DOHH2 (cell line): ENCODE measurements at regions not wholly inside any gene's neighbourhood (a gene's known extent, or its start where the extent isn't known, plus 50 kb on each side); places are given as distances from the start of the nearest gene placed in this dataset.

Experiments used
- H3F3A ChIP-seq: fragments of 200-600 bp; sonication (generic), shearing (Covaris generic); 2 replicates; pipeline ENCODE4 v1.6.0; 2016; ENCODE audit warnings: antibody characterized with exemption, mild to moderate bottlenecking; ENCODE audit not compliant: control insufficient read depth, insufficient read depth
- H3K27ac ChIP-seq: fragments of 200-600 bp; sonication (generic); 2 replicates; pipeline ENCODE4 v1.5.1; 2014; ENCODE audit warnings: low read depth, mild to moderate bottlenecking, low read length, moderate library complexity
- H3K27me3 ChIP-seq: fragments of 200-600 bp; sonication (generic); 2 replicates; pipeline ENCODE4 v1.6.1; 2014; ENCODE audit warnings: mild to moderate bottlenecking, low read length, mixed read lengths; ENCODE audit not compliant: control insufficient read depth
- H3K36me3 ChIP-seq: fragments of 200-600 bp; sonication (generic); 2 replicates; pipeline ENCODE4 v1.6.1; 2014; ENCODE audit warnings: mild to moderate bottlenecking, low read length, moderate library complexity, mixed read lengths; ENCODE audit not compliant: control insufficient read depth
- H3K4me1 ChIP-seq: fragments of 200-600 bp; sonication (generic); 2 replicates; pipeline ENCODE4 v1.6.1; 2014; ENCODE audit warnings: mild to moderate bottlenecking, low read length, mixed read lengths; ENCODE audit not compliant: control insufficient read depth
- H3K4me2 ChIP-seq: fragments of 200-600 bp; sonication (generic); 2 replicates; pipeline ENCODE4 v1.6.0; 2014; ENCODE audit warnings: mild to moderate bottlenecking, low read length, moderate library complexity
- H3K4me3 ChIP-seq: fragments of 200-600 bp; sonication (generic); 2 replicates; pipeline ENCODE4 v1.5.1; 2014; ENCODE audit warnings: mild to moderate bottlenecking, low read length, mixed read lengths
- H3K79me2 ChIP-seq: fragments of 200-600 bp; sonication (generic); 2 replicates; pipeline ENCODE4 v1.6.1; 2014; ENCODE audit warnings: mild to moderate bottlenecking, low read length, mixed read lengths; ENCODE audit not compliant: control insufficient read depth
- H3K9me2 ChIP-seq: fragments of 200-600 bp; sonication (generic); replicated peaks from 2 replicates; pipeline ENCODE4 v1.6.1; 2014; ENCODE audit warnings: mild to moderate bottlenecking, low read length, mixed read lengths; ENCODE audit not compliant: control insufficient read depth
- H3K9me3 ChIP-seq: fragments of 200-600 bp; sonication (generic); 2 replicates; pipeline ENCODE4 v1.6.1; 2014; ENCODE audit warnings: antibody characterized with exemption, low read length, mixed read lengths; ENCODE audit not compliant: control insufficient read depth, insufficient read depth
- H4K20me1 ChIP-seq: fragments of 200-600 bp; sonication (generic); 2 replicates; pipeline ENCODE4 v1.6.0; 2014; ENCODE audit warnings: low read depth, mild to moderate bottlenecking, antibody characterized with exemption, low read length, moderate library complexity; ENCODE audit not compliant: control insufficient read depth, insufficient read depth
- CTCF ChIP-seq: fragments of 200-600 bp; sonication (generic); IDR thresholded peaks from one replicate; pipeline ENCODE4 v1.5.1; 2014; ENCODE audit warnings: antibody characterized with exemption, mild to moderate bottlenecking, low read depth, low read length; ENCODE audit not compliant: poor library complexity, severe bottlenecking
- EZH2phosphoT487 ChIP-seq: fragments of 200-600 bp; sonication (generic); IDR thresholded peaks from 2 replicates; pipeline ENCODE4 v1.6.1; 2017; ENCODE audit warnings: borderline replicate concordance, mild to moderate bottlenecking, antibody characterized with exemption, low read length, moderate library complexity, mixed read lengths

GRCh38 chr9:4927043-4927471, 58.0 kb upstream of the JAK2 start:
- no peak overlapping the region for H3K4me2 ChIP-seq

GRCh38 chr9:4927701-4928100, 57.4 kb upstream of the JAK2 start:
- Histone ChIP-seq H3K9me2 (no peaks in the 10 kb centered on the region), H3K4me1 (no peaks in the 10 kb centered on the region), H3K79me2 (no peaks in the 10 kb centered on the region), H3K4me2 (no peak overlapping the region), H3K4me3 (no peak overlapping the region), H3K9me3 (no peaks in the 10 kb centered on the region), H3K27me3 (peaks cover 6% of the 10 kb centered on the region; the same call in 1 of the 2 replicates), H4K20me1 (no peaks in the 10 kb centered on the region), H3F3A (no peaks in the 10 kb centered on the region), H3K27ac (no peak overlapping the region), H3K36me3 (no peaks in the 10 kb centered on the region)
- TF ChIP-seq CTCF (no peak), EZH2phosphoT487 (no peak)

More at GRCh38 chr9:4927043-4927471, 58.0 kb upstream of the JAK2 start:
- no peak for TF ChIP-seq CTCF
- no peak for TF ChIP-seq EZH2phosphoT487
- no peaks in the 10 kb centered on the region for H3F3A ChIP-seq
- no peaks in the 10 kb centered on the region for H3K9me3 ChIP-seq
- H3K27me3 ChIP-seq: peaks cover 6% of the 10 kb centered on the region; the same call in 1 of the 2 replicates
- H4K20me1 ChIP-seq: no peaks in the 10 kb centered on the region
- H3K4me3 ChIP-seq: no peak overlapping the region
- no peaks in the 10 kb centered on the region for H3K79me2 ChIP-seq
- no peaks in the 10 kb centered on the region for H3K36me3 ChIP-seq
- no peaks in the 10 kb centered on the region for H3K9me2 ChIP-seq
- H3K27ac ChIP-seq: no peak overlapping the region
- no peaks in the 10 kb centered on the region for H3K4me1 ChIP-seq

GRCh38 chr9:4929917-4930316, 55.2 kb upstream of the JAK2 start:
- H3K4me1 ChIP-seq: no peaks in the 10 kb centered on the region
- H3K79me2 ChIP-seq: no peaks in the 10 kb centered on the region
- no peak overlapping the region for H3K4me3 ChIP-seq
- no peak overlapping the region for H3K4me2 ChIP-seq
- no peaks in the 10 kb centered on the region for H3K9me2 ChIP-seq
- no peaks in the 10 kb centered on the region for H4K20me1 ChIP-seq
- H3K36me3 ChIP-seq: no peaks in the 10 kb centered on the region
- TF ChIP-seq CTCF (no peak), EZH2phosphoT487 (no peak)
- H3K27me3 ChIP-seq: peaks cover 6% of the 10 kb centered on the region; the same call in 1 of the 2 replicates
- no peaks in the 10 kb centered on the region for H3F3A ChIP-seq
- no peak overlapping the region for H3K27ac ChIP-seq
- H3K9me3 ChIP-seq: no peaks in the 10 kb centered on the region
